HG02610 (cell line): ENCODE measurements at regions not wholly inside any gene's neighbourhood (a gene's known extent, or its start where the extent isn't known, plus 50 kb on each side); places are given as distances from the start of the nearest gene placed in this dataset.

Experiments used
- ATAC-seq: cut with Tn5 transposase; IDR thresholded peaks from one replicate; pipeline ENCODE4 v1.9.1; 2021; ENCODE audit warnings: mild to moderate bottlenecking, moderate library complexity; ENCODE audit not compliant: unreplicated experiment

GRCh38 chr7:16320099-16320660, 101.2 kb downstream of the CRPPA start:
- no peak for ATAC-seq

GRCh38 chr7:16318989-16319915, 102.1 kb downstream of the CRPPA start:
- ATAC-seq = no peak

GRCh38 chr7:16318463-16318862, 102.9 kb downstream of the CRPPA start:
- no peak for ATAC-seq

GRCh38 chr7:16317406-16317805, 103.9 kb downstream of the CRPPA start:
- ATAC-seq = no peak

DNA sequence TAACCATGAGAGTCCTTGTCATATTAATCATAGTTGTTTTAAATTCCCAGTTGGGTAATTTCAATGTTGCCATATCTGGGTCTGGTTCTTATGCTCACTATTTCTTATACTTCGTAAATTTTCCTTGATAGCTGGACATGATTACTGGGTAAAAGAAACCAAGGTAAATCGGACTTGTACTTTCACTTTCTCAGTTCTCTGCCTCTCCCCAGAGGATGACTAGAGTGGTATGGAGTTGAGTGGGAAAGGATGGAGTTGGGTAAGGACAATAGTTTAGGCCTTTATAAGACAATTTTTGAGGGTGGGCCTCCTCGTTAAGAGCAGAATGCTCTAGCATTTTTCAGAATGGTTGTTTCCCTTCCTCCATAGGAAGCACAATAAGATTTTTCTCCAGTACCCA, 106.1 kb downstream of the CRPPA start:
- ATAC-seq = no peak

DNA sequence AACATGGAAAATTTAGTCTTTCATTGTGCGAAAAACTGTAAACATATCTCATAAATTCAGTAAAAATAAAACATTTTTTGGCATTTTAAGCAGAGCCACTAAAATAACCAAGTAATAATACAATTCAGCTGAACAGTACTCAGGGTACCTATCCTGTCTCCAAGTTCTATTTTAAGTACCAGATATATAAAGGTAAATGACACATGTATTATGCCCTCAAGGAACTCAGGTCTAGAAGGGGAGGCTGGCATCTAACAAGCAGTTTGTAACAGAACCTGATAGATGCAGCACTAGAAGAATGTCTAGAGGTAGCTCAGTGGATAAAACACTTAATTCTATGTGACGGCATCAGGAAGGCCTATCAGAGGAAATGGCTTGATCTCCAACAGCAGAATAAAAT, 112.2 kb downstream of the CRPPA start:
- ATAC-seq = no peak

DNA sequence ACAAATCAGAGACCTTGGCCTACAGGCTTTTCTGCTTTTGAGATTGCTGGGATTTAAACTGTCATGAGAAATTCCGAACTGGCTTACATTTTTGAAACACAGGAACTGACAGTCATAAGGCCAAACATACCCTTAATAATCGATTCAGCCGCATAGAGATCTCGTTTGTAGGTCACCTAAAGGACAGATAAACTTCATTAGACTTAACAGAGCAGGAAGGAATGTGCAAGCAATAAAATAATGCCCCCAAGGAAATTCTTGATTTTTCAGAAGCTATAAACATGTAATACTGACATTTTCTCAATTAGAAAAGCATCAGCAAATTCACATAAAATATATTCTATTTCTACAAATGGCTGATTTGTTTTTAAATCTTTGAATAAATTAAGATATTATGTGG, 120.0 kb downstream of the CRPPA start:
- no peak for ATAC-seq

DNA sequence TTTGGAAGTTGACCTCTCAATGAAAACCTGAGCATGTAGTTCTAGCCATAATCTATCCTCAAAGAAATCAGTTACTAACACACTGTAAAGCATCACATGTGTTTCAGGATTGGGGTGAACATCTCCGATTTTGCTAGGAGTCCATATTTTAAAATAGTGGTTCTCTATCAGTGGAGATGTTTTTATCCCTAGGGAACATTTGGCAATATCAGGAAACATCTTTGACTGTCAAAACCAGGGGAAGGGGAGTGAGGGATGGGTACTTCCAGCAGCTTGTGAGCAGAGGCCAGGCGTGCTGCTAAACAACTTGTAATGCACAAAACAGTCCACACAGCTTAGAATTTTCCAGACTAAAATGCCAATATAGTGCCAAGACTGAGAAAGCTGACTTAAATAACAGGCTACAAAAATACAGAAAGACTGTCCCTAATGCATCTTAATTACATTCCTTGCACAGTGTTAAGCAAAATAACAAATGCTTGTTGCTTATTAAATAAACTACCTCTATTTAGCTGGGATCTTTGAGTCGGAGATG, 120.9 kb downstream of the CRPPA start:
- no peak for ATAC-seq

DNA sequence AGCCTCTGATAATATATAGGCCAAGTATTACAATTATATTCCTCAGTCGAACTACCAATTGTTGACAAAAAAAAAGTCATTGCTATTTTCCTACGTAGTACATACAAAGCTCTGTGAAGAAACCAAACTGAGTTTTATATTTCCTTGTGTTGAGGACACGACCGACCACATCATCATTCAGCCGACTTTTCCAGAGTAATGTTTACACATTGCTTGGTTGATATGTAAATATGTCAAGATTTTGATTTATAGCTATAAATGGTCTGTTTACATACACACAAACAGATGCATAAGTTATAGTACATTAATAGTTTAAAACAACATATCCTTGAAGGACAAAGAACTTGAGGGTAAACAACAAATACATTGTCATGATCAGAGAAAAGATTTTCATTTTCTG, 121.5 kb downstream of the CRPPA start:
- ATAC-seq = no peak

GRCh38 chr7:16298221-16298620, 123.1 kb downstream of the CRPPA start:
- no peak for ATAC-seq

DNA sequence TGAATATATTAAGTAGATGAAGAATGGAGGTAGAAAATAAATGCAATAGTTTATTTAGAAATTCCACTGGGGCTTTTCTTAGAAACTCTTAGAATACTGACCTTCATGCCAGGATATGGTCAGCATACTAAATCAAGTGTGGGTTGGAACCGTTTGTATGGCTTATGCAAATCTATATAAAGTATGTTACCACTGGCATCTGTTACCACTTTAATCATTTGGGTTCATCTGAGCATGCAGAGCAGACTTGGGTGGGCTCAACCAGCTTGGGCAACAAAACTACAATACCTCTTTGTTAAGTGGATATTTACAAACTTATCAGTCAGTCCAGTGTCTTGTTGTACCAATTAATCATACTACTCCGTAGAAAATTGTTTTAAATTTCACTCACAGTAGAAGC, 125.8 kb downstream of the CRPPA start:
- ATAC-seq = no peak

- no peak for ATAC-seq
Observed at GRCh38 chr7:16293669-16294425, 127.5 kb downstream of the CRPPA start.

DNA sequence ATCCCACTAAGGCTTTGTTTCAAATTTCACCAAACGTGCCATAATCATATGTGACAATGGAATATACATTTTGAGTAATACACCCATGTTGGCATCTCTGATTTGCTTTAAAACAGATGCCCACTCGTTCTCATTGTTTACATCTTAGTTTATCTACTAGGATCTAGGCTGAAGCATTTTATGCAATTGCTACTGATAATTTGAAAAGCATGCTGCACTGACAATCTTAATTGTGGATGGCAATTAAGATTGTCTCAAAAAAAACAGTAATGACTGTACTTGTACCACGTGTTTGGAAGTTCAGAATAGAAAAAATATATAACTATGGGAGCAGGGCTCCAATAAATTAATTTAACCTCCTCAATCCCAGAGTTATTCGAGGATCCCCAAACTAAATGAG, 136.8 kb downstream of the CRPPA start:
- no peak for ATAC-seq

DNA sequence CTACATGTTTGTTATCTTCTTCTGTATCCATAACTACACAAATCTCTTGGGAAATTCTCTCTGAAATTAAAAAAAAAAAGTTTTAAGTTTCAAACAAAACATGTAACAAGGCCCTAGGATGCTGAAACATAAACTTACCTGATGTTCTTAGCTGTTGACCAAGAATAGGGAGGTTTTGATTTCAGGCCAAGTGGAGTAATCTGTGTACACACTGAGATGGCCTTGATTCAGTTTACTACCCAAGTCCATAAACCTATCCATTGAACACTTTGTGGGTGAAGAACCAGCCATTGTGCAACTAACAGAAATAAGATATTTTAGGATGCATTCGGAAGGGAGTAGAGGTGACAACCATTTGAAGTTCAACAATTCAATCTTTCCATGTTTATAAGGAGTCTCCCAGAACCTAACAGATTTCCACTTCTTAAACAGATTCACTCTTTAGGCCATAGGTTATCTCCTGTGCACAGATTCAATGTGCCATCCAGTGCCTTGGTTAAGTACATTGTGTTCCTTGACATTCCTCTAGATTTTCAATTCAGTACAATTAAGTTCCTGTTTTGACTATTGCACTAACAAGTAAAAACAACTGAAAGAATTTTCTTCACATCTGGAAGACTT, 143.1 kb downstream of the CRPPA start:
- ATAC-seq = no peak

DNA sequence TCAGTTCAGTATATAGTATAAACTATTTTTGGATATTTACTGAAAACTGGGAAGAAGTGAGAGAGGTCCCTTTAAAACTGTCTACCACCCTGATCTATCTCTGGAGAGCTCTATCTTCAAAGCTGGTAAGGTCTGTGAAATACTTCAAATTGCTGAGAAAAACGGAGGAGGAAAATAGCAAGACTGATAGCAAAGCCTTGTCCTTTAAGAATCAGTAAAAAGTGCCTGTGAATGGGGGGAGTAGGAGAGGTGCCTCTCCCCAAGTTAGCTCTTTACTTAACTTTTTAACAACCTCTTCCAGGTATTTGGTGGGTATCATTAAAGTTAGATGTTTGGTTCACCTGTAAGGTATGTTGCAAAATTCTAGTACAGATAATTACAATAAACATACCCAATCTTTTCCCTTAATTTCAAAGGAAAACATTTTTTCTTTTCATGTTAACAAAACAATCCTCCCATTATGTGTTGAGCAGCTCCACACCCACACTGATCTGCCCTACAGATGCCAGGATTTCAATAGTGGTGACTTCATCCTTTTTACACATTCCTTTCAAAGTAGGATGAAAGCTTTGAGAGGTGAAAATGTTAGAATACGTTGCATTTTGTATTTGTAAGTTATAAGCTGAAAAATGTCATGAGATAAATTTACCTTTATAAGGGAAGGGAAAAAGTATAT, 149.2 kb downstream of the CRPPA start:
- ATAC-seq = no peak

GRCh38 chr7:16271355-16271915, 149.9 kb downstream of the CRPPA start:
- ATAC-seq = no peak

- no peak for ATAC-seq
Observed at GRCh38 chr7:16270844-16271243, 150.5 kb downstream of the CRPPA start.

DNA sequence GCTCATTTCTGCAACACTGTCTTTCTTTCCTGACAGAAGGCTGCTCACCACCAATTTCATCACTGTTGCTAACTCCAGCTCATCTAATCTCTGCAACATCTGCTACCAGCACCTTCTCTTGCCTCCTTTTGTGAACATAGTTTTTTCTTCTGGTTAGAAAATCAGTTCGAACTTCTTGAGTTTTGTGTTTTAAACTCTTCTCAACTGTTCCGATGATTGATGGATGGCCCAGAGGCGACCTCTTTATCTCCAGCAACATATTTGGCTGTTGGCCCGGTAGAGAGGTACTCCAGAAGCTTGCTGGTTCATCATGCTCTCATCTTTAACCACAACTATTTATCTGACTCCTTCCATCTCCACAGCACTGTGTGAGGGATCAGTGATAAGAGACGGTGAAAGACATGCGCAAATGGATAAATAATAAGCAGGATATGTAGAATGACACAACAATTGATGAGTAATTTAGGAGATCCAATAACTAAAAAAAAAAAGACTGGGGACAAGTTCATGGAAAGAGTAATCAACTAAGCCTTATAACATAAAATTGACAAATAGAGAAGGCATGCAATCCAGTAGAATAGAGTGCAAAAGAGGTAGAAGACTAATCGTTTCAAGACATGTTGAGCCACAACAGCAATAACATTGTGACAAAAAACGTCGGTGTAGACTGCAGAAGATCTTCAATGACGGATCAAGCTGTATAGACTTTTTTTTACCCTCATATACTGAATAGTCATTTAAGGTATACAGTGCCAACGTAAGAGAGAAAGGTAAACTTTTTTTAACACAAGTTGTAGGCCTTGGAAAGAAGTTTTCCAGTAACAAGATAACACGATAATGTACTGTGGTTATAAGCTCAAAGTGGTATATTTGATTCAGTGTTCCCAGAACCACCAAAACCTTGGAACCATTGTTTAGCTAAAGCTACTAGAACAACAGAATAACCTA, 152.2 kb downstream of the CRPPA start:
- no peak for ATAC-seq
